CD4-positive, alpha-beta T cell treated with Interferon gamma for 1 hour (primary cell): ENCODE measurements at regions not wholly inside any gene's neighbourhood (a gene's known extent, or its start where the extent isn't known, plus 50 kb on each side); places are given as distances from the start of the nearest gene placed in this dataset.
"Not testable (repeated sequence)": the region's sequence is repeated elsewhere in the genome, so short reads cannot be mapped to it uniquely, and the experiment has no call there.

Experiments used
- DNase-seq: peaks from one replicate; pipeline ENCODE4 v3.0.0-alpha.2; 2020

GRCh38 chr5:145446875-145447274, 388.3 kb downstream of the PRELID2 start:
- DNase-seq = not testable (repeated sequence)

GRCh38 chr5:145446412-145446811, 388.7 kb downstream of the PRELID2 start:
- DNase-seq = no peak

- DNase-seq = no peak
These were observed 390.1 kb downstream of the PRELID2 start for GRCh38 chr5:145445027-145445426.

- DNase-seq = no peak
These were observed 391.2 kb downstream of the PRELID2 start for GRCh38 chr5:145443964-145444363.

- DNase-seq = no peak
These were observed 391.8 kb downstream of the PRELID2 start for GRCh38 chr5:145443366-145443765.

GRCh38 chr5:145442661-145443060, 392.5 kb downstream of the PRELID2 start:
- DNase-seq = not testable (repeated sequence)

GRCh38 chr5:145441228-145441627, 393.9 kb downstream of the PRELID2 start:
- DNase-seq = no peak

GRCh38 chr5:145437627-145438026, 397.5 kb downstream of the PRELID2 start:
- DNase-seq = no peak

GRCh38 chr5:145433077-145433476, 402.1 kb downstream of the PRELID2 start:
- no peak for DNase-seq

- no peak for DNase-seq
These were observed 406.0 kb downstream of the PRELID2 start for GRCh38 chr5:145429170-145429569.

GRCh38 chr5:145408048-145408341, 427.1 kb downstream of the PRELID2 start:
- no peak for DNase-seq

- no peak for DNase-seq
These were observed 427.7 kb downstream of the PRELID2 start for GRCh38 chr5:145407300-145408047.

GRCh38 chr5:145403992-145404391, 431.1 kb downstream of the PRELID2 start:
- DNase-seq = no peak

- no peak for DNase-seq
These were observed 438.3 kb downstream of the PRELID2 start for GRCh38 chr5:145396888-145397287.

- DNase-seq = not testable (repeated sequence)
These were observed 440.0 kb downstream of the PRELID2 start for GRCh38 chr5:145395151-145395550.

- DNase-seq = no peak
These were observed 441.7 kb downstream of the PRELID2 start for GRCh38 chr5:145393426-145393825.

GRCh38 chr5:145389047-145389446, 446.1 kb downstream of the PRELID2 start:
- DNase-seq = no peak

GRCh38 chr5:145385276-145385675, 449.9 kb downstream of the PRELID2 start:
- DNase-seq = no peak

GRCh38 chr5:145378226-145378625, 456.9 kb downstream of the PRELID2 start:
- DNase-seq = no peak

- no peak for DNase-seq
These were observed 459.6 kb downstream of the PRELID2 start for GRCh38 chr5:145375521-145375920.

- DNase-seq = no peak
These were observed 469.7 kb downstream of the PRELID2 start for GRCh38 chr5:145365464-145365863.

GRCh38 chr5:145362266-145362665, 472.9 kb downstream of the PRELID2 start:
- no peak for DNase-seq

- no peak for DNase-seq
These were observed 474.2 kb downstream of the PRELID2 start for GRCh38 chr5:145360936-145361335.

GRCh38 chr5:145350513-145350912, 484.6 kb downstream of the PRELID2 start:
- DNase-seq = no peak

- DNase-seq = no peak
These were observed 488.0 kb downstream of the PRELID2 start for GRCh38 chr5:145347026-145347616.
